ENCODE measurements at regions not wholly inside any gene's neighbourhood (a gene's known extent, or its start where the extent isn't known, plus 50 kb on each side); places are given as distances from the start of the nearest gene placed in this dataset.

- TF ChIP-seq CTCF (conservative IDR thresholded peaks at IDR 0.05 in 1 of 2, IDR thresholded peaks at IDR 0.05 in 1 of 2; ENCODE audit: extremely low read depth in 1 of 2, insufficient read depth in 1 of 2, low read depth in 1 of 2, low read length in 2 of 2) (no peak), EZH2 (IDR thresholded peaks at IDR 0.05; ENCODE audit: borderline replicate concordance, low read length) (no peak)
These were observed 52.4 kb upstream of the UPP2 start for GRCh38 chr2:158049129-158049855.
